Trophoblast cell (in vitro differentiated cells and primary cell): ENCODE measurements at regions not wholly inside any gene's neighbourhood (a gene's known extent, or its start where the extent isn't known, plus 50 kb on each side); places are given as distances from the start of the nearest gene placed in this dataset.

Experiments used
- DNase-seq, 2 donors: peaks; one replicate each; pipeline ENCODE4 v3.0.0-alpha.2; 2016
- H2AFZ ChIP-seq: 2 replicates; pipeline ENCODE4 v1.6.1; 2013; ENCODE audit warnings: low read length, moderate library complexity, mild to moderate bottlenecking; ENCODE audit not compliant: insufficient read depth, poor library complexity
- H2AK5ac ChIP-seq: 2 replicates; pipeline ENCODE4 v1.6.1; 2013; ENCODE audit warnings: mild to moderate bottlenecking, low read length
- H2BK120ac ChIP-seq: 2 replicates; pipeline ENCODE4 v1.6.1; 2013; ENCODE audit warnings: low read length, mild to moderate bottlenecking, moderate library complexity; ENCODE audit not compliant: insufficient read depth, poor library complexity
- H2BK12ac ChIP-seq: 2 replicates; pipeline ENCODE4 v1.6.1; 2013; ENCODE audit warnings: mild to moderate bottlenecking, low read length, moderate library complexity
- H2BK5ac ChIP-seq: 2 replicates; pipeline ENCODE4 v1.6.1; 2013; ENCODE audit warnings: low read length, low read depth, moderate library complexity, mild to moderate bottlenecking; ENCODE audit not compliant: poor library complexity
- H3K14ac ChIP-seq: 2 replicates; pipeline ENCODE4 v1.6.1; 2013; ENCODE audit warnings: mild to moderate bottlenecking, low read length
- H3K18ac ChIP-seq: 2 replicates; pipeline ENCODE4 v1.6.1; 2013; ENCODE audit warnings: mild to moderate bottlenecking, low read length
- H3K23ac ChIP-seq: 2 replicates; pipeline ENCODE4 v1.6.1; 2013; ENCODE audit warnings: low read length
- H3K27ac ChIP-seq: 2 replicates; pipeline ENCODE4 v1.5.1; 2013; ENCODE audit warnings: low read depth, mild to moderate bottlenecking, inconsistent platforms, low read length, moderate library complexity
- H3K27me3 ChIP-seq: 2 replicates; pipeline ENCODE4 v1.6.1; 2013; ENCODE audit warnings: inconsistent platforms, mild to moderate bottlenecking, low read length, moderate library complexity; ENCODE audit not compliant: insufficient read depth
- H3K36me3 ChIP-seq, 2 experiments: 1 replicate in 1 of 2; 2 replicates in 1 of 2; pipeline ENCODE4 v1.6.1; 2013; ENCODE audit warnings: low read length in 2 of 2, mild to moderate bottlenecking in 2 of 2, moderate library complexity in 1 of 2; ENCODE audit not compliant: insufficient read depth in 2 of 2, control insufficient read depth in 1 of 2
- H3K4ac ChIP-seq: 2 replicates; pipeline ENCODE4 v1.6.1; 2013; ENCODE audit warnings: low read depth, mild to moderate bottlenecking, low read length, moderate library complexity
- H3K4me1 ChIP-seq, 2 experiments: 1 replicate in 1 of 2; 2 replicates in 1 of 2; pipeline ENCODE4 v1.6.1; 2013; ENCODE audit warnings: low read length in 2 of 2, mild to moderate bottlenecking in 2 of 2, moderate library complexity in 1 of 2; ENCODE audit not compliant: insufficient read depth in 2 of 2, control insufficient read depth in 1 of 2
- H3K4me2 ChIP-seq: 2 replicates; pipeline ENCODE4 v1.6.1; 2013; ENCODE audit warnings: inconsistent platforms, mild to moderate bottlenecking, low read length, moderate library complexity
- H3K4me3 ChIP-seq: 2 replicates; pipeline ENCODE4 v1.5.1; 2013; ENCODE audit warnings: mild to moderate bottlenecking, low read depth, low read length, inconsistent platforms
- H3K79me1 ChIP-seq: one replicate; pipeline ENCODE4 v1.6.1; 2013; ENCODE audit warnings: low read length
- H3K79me2 ChIP-seq: 2 replicates; pipeline ENCODE4 v1.6.1; 2013; ENCODE audit warnings: low read length, mild to moderate bottlenecking; ENCODE audit not compliant: control insufficient read depth, insufficient read depth, poor library complexity
- H3K9ac ChIP-seq: 2 replicates; pipeline ENCODE4 v1.6.1; 2013; ENCODE audit warnings: mild to moderate bottlenecking, low read length
- H3K9me3 ChIP-seq: 2 replicates; pipeline ENCODE4 v1.6.1; 2013; ENCODE audit warnings: low read depth, mild to moderate bottlenecking, control low read depth, inconsistent platforms, low read length; ENCODE audit not compliant: insufficient read depth
- H4K12ac ChIP-seq: 2 replicates; pipeline ENCODE4 v1.6.1; 2013; ENCODE audit warnings: low read depth, mild to moderate bottlenecking, low read length, moderate library complexity
- H4K8ac ChIP-seq: 2 replicates; pipeline ENCODE4 v1.6.1; 2013; ENCODE audit warnings: low read depth, mild to moderate bottlenecking, low read length, moderate library complexity
- H4K91ac ChIP-seq: one replicate; pipeline ENCODE4 v1.6.1; 2013; ENCODE audit warnings: low read depth, mild to moderate bottlenecking, low read length, moderate library complexity
- WGBS: extraction: QIAGEN DNeasy Blood & Tissue Kit; methylation state at CpG from one replicate; pipeline ENCODE4 v1.1.7; 2013; ENCODE audit warnings: missing lambda C conversion rate; ENCODE audit not compliant: insufficient read length, insufficient coverage; ENCODE audit errors: extremely low coverage; 5-methylcytosine and 5-hydroxymethylcytosine counted together

GRCh38 chr6:137711972-137712371 is 155.1 kb upstream of the TNFAIP3 start:
- Histone ChIP-seq H3K4ac (no peak overlapping the region), H3K79me1 (no peaks in the 10 kb centered on the region), H3K9ac (no peak overlapping the region), H3K14ac (no peak overlapping the region), H4K91ac (no peak overlapping the region), H2BK5ac (no peak overlapping the region), H3K27me3 (no peaks in the 10 kb centered on the region), H3K9me3 (no peaks in the 10 kb centered on the region), H3K18ac (no peak overlapping the region), H3K36me3 (no peaks in the 10 kb centered on the region), H2AFZ (no peak overlapping the region), H3K27ac (no peak overlapping the region), H4K8ac (no peak overlapping the region), H2BK12ac (no peak overlapping the region), H3K4me1 (no peaks in the 10 kb centered on the region), H2AK5ac (no peak overlapping the region), H3K79me2 (no peaks in the 10 kb centered on the region), H3K23ac (no peak overlapping the region), H2BK120ac (no peak overlapping the region), H3K4me2 (no peak overlapping the region), H3K4me3 (no peak overlapping the region), H4K12ac (no peak overlapping the region)
- no CpG with 5 or more reads among the region's 1 CpG for WGBS
- no peak for DNase-seq

GRCh38 chr6:137712587-137712986 is 154.5 kb upstream of the TNFAIP3 start:
- no peaks in the 10 kb centered on the region for H3K79me1 ChIP-seq
- H3K23ac ChIP-seq, result no peak overlapping the region
- no peak overlapping the region for H3K4me3 ChIP-seq
- no CpG with 5 or more reads among the region's 5 CpGs for WGBS
- H3K4ac ChIP-seq, result no peak overlapping the region
- no peak overlapping the region for H2BK120ac ChIP-seq
- no peak overlapping the region for H3K27ac ChIP-seq
- no peak overlapping the region for H2AK5ac ChIP-seq
- no peaks in the 10 kb centered on the region for H3K9me3 ChIP-seq
- no peaks in the 10 kb centered on the region for H3K36me3 ChIP-seq
- no peak overlapping the region for H4K91ac ChIP-seq
- no peak overlapping the region for H3K4me2 ChIP-seq
- H3K4me1 ChIP-seq, result no peaks in the 10 kb centered on the region
- no peaks in the 10 kb centered on the region for H3K79me2 ChIP-seq
- H4K12ac ChIP-seq, result no peak overlapping the region
- no peaks in the 10 kb centered on the region for H3K27me3 ChIP-seq
- no peak for DNase-seq
- no peak overlapping the region for H2AFZ ChIP-seq
- H4K8ac ChIP-seq, result no peak overlapping the region
- no peak overlapping the region for H3K18ac ChIP-seq
- H2BK5ac ChIP-seq, result no peak overlapping the region
- H2BK12ac ChIP-seq, result no peak overlapping the region
- no peak overlapping the region for H3K14ac ChIP-seq
- no peak overlapping the region for H3K9ac ChIP-seq

GRCh38 chr6:137715589-137716045 is 151.4 kb upstream of the TNFAIP3 start:
- no peak overlapping the region for H3K4me3 ChIP-seq
- no peaks in the 10 kb centered on the region for H3K79me1 ChIP-seq
- no peak overlapping the region for H2BK120ac ChIP-seq
- H3K4me1 ChIP-seq, result no peaks in the 10 kb centered on the region
- DNase-seq, result peak; percentile 89 to 99
- no peak overlapping the region for H2AK5ac ChIP-seq
- no peak overlapping the region for H3K14ac ChIP-seq
- H2AFZ ChIP-seq, result no peak overlapping the region
- H3K23ac ChIP-seq, result no peak overlapping the region
- H3K79me2 ChIP-seq, result no peaks in the 10 kb centered on the region
- no peak overlapping the region for H3K9ac ChIP-seq
- no peak overlapping the region for H3K4ac ChIP-seq
- no peak overlapping the region for H2BK12ac ChIP-seq
- no peak overlapping the region for H4K12ac ChIP-seq
- no peak overlapping the region for H3K4me2 ChIP-seq
- H2BK5ac ChIP-seq, result no peak overlapping the region
- no peaks in the 10 kb centered on the region for H3K9me3 ChIP-seq
- H3K27ac ChIP-seq, result no peak overlapping the region
- no peaks in the 10 kb centered on the region for H3K27me3 ChIP-seq
- H3K36me3 ChIP-seq, result no peaks in the 10 kb centered on the region
- H3K18ac ChIP-seq, result no peak overlapping the region
- no peak overlapping the region for H4K91ac ChIP-seq
- H4K8ac ChIP-seq, result no peak overlapping the region
- no CpG with 5 or more reads among the region's 4 CpGs for WGBS

- no peak overlapping the region for H3K4me2 ChIP-seq
- no peak overlapping the region for H2BK12ac ChIP-seq
- no peaks in the 10 kb centered on the region for H3K36me3 ChIP-seq
- H3K79me1 ChIP-seq, result no peaks in the 10 kb centered on the region
- H3K27ac ChIP-seq, result no peak overlapping the region
- H4K91ac ChIP-seq, result no peak overlapping the region
- no peak overlapping the region for H3K23ac ChIP-seq
- DNase-seq, result peak; percentile 97 to 98
- no peaks in the 10 kb centered on the region for H3K9me3 ChIP-seq
- no peak overlapping the region for H3K18ac ChIP-seq
- no peak overlapping the region for H2BK5ac ChIP-seq
- H3K4ac ChIP-seq, result no peak overlapping the region
- no peak overlapping the region for H3K14ac ChIP-seq
- no peak overlapping the region for H2BK120ac ChIP-seq
- H3K4me3 ChIP-seq, result no peak overlapping the region
- no CpG with 5 or more reads among the region's 7 CpGs for WGBS
- no peak overlapping the region for H2AFZ ChIP-seq
- H2AK5ac ChIP-seq, result no peak overlapping the region
- no peak overlapping the region for H4K8ac ChIP-seq
- H3K9ac ChIP-seq, result no peak overlapping the region
- no peaks in the 10 kb centered on the region for H3K79me2 ChIP-seq
- H4K12ac ChIP-seq, result no peak overlapping the region
- H3K4me1 ChIP-seq, result peaks cover 0 to 2% of the 10 kb centered on the region in 2 experiments
- H3K27me3 ChIP-seq, result no peaks in the 10 kb centered on the region
These were observed 149.7 kb upstream of the TNFAIP3 start for GRCh38 chr6:137717074-137718073.
